ENCODE measurements at regions not wholly inside any gene's neighbourhood (a gene's known extent, or its start where the extent isn't known, plus 50 kb on each side); places are given as distances from the start of the nearest gene placed in this dataset.
"Not testable (repeated sequence)": the region's sequence is repeated elsewhere in the genome, so short reads cannot be mapped to it uniquely, and the experiment has no call there.

- intact Hi-C loops (cut with DNase I), result no loop called here
- Histone ChIP-seq H3K9me3 (no peaks in the 10 kb centered on the region), H3K36me3 (no peaks in the 10 kb centered on the region), H3K4me3 (no peak overlapping the region), H3K27me3 (no peaks in the 10 kb centered on the region), H3K4me1 (no peaks in the 10 kb centered on the region), H3K27ac (no peak overlapping the region), H3K9ac (ENCODE audit: low read depth in 2 of 2, low read length in 2 of 2) (no peak overlapping the region)
- TF ChIP-seq, protein P1, sequence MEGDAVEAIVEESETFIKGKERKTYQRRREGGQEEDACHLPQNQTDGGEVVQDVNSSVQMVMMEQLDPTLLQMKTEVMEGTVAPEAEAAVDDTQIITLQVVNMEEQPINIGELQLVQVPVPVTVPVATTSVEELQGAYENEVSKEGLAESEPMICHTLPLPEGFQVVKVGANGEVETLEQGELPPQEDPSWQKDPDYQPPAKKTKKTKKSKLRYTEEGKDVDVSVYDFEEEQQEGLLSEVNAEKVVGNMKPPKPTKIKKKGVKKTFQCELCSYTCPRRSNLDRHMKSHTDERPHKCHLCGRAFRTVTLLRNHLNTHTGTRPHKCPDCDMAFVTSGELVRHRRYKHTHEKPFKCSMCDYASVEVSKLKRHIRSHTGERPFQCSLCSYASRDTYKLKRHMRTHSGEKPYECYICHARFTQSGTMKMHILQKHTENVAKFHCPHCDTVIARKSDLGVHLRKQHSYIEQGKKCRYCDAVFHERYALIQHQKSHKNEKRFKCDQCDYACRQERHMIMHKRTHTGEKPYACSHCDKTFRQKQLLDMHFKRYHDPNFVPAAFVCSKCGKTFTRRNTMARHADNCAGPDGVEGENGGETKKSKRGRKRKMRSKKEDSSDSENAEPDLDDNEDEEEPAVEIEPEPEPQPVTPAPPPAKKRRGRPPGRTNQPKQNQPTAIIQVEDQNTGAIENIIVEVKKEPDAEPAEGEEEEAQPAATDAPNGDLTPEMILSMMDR (IDR thresholded peaks at IDR 0.05), result no peak
- no peak for DNase-seq
Measured at GRCh38 chr5:62896121-62896893, 317.7 kb downstream of the LRRC70 start.

- Histone ChIP-seq H3K4me3 (no peak overlapping the region), H3K9ac (ENCODE audit: low read depth in 2 of 2, low read length in 2 of 2) (no peak overlapping the region), H3K9me3 (no peaks in the 10 kb centered on the region), H3K36me3 (no peaks in the 10 kb centered on the region), H3K27me3 (no peaks in the 10 kb centered on the region), H3K4me1 (no peaks in the 10 kb centered on the region), H3K27ac (no peak overlapping the region)
- DNase-seq, result no peak
- intact Hi-C loops (cut with DNase I), result no loop called here
- TF ChIP-seq, protein P1 (IDR thresholded peaks at IDR 0.05), result no peak
Measured at GRCh38 chr5:62886603-62887315, 308.1 kb downstream of the LRRC70 start.

GRCh38 chr5:62837330-62837729, 258.7 kb downstream of the LRRC70 start:
- H3K9me3 ChIP-seq; H3K27me3 ChIP-seq; H3K4me1 ChIP-seq; DNase-seq; H3K4me3 ChIP-seq; H3K27ac ChIP-seq; intact Hi-C loops (cut with DNase I); H3K36me3 ChIP-seq; H3K9ac ChIP-seq (ENCODE audit: low read depth in 2 of 2, low read length in 2 of 2): not testable (repeated sequence)

DNA sequence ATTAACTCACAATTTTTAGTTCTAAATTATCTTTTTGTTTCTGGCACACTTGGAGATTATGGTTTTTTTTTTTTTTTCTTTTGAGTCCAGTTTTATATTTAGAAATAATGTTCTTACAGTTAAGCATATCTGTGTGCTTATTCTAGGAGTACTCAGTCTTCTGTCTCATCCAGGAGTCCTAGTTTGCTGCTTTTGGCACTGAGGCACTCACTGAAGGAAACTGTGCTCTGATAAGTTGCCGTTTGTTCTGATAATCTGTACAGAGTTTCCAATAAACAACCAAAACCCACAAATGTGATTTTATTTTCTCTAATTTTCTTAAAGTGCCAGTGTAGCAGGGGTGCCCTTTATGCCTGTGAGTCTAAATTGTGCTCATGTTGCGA, 251.0 kb downstream of the LRRC70 start:
- no peaks in the 10 kb centered on the region for H3K9me3 ChIP-seq
- H3K27ac ChIP-seq, result no peak overlapping the region
- no peak overlapping the region for H3K4me3 ChIP-seq
- H3K27me3 ChIP-seq, result no peaks in the 10 kb centered on the region
- DNase-seq, result no peak
- intact Hi-C loops (cut with DNase I), result no loop called here
- TF ChIP-seq, protein P1 (IDR thresholded peaks at IDR 0.05), result no peak
- no peaks in the 10 kb centered on the region for H3K4me1 ChIP-seq
- H3K9ac ChIP-seq (ENCODE audit: low read depth in 2 of 2, low read length in 2 of 2), result no peak overlapping the region
- no peaks in the 10 kb centered on the region for H3K36me3 ChIP-seq

DNA sequence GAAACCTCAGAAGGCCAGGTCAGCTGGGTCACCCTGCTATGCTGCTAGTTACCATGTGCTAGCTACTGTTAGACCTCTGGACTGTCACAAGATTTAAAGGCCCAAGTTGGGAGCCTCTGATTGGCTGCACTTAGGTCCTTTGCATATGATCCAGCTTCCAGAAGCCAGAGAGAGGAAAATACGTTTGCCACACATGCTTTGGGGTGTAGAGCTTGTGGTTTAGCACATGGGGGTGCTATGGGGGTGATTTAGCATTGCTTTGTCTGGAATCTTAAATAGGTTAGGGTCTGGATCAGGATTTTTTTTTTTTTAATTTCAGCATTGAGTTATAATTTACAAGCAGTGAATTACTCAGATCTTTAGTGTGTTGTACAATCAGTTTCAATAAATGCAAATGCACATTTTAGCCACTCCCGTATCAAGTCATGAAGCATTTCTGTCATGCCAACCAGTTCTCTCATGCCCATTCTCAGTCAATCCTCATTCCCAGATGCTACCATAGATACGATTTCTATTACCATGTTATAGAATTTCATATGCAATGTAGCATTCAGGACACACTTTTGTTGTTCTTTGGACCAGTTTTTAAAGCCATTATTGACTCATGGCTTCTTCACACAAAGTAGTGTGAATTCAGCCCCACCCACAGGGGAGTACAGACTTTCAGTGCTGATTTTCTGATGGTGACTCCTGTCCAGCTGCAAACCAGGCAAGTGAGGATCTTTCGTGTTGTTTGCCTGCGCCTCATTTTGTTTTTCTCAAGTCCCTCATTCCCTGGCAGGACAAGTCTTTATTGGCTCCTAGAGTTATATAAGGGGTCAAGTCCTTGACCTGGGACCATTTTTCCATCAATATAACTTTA, 250.4 kb downstream of the LRRC70 start:
- Histone ChIP-seq H3K27ac (no peak overlapping the region), H3K9me3 (no peaks in the 10 kb centered on the region), H3K36me3 (no peaks in the 10 kb centered on the region), H3K4me3 (no peak overlapping the region), H3K27me3 (no peaks in the 10 kb centered on the region), H3K4me1 (no peaks in the 10 kb centered on the region), H3K9ac (ENCODE audit: low read depth in 2 of 2, low read length in 2 of 2) (no peak overlapping the region)
- DNase-seq, result no peak
- TF ChIP-seq, protein P1 (IDR thresholded peaks at IDR 0.05), result no peak
- intact Hi-C loops (cut with DNase I), result no loop called here

Data from colonic mucosa (tissue), 4 donors.